ENCODE measurements at regions not wholly inside any gene's neighbourhood (a gene's known extent, or its start where the extent isn't known, plus 50 kb on each side); places are given as distances from the start of the nearest gene placed in this dataset.

DNA sequence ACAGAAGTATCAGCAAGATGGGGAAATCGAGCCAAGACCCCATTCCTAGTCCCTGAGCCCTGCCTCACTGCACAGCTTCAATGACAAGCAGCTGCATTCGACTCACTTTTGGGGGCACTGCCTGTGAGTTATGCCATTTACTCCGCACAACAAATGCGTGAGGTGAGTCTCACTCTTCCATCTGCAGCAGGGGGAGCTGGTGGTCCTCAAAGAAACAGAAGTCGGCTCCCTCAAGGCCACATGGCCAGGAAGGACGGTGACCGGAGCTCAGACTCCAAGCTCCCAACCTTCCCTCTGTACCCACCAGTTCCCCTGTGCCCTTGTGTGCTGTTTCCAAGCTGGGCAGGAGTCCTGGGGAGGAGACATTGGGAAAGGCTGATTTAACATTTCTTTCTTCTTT, 127.7 kb upstream of the IQSEC1 start:
- Histone ChIP-seq H3K4me1 (no peaks in the 10 kb centered on the region), H3K27ac (no peak overlapping the region), H3K36me3 (no peaks in the 10 kb centered on the region), H3K27me3 (peaks cover 13 to 75% of the 10 kb centered on the region in 2 donors), H3K4me3 (no peak overlapping the region), H3K9me3 (no peaks in the 10 kb centered on the region)
- ATAC-seq, result no peak
- intact Hi-C loops (cut with DNase I), result no loop called here
- TF ChIP-seq, protein P1, sequence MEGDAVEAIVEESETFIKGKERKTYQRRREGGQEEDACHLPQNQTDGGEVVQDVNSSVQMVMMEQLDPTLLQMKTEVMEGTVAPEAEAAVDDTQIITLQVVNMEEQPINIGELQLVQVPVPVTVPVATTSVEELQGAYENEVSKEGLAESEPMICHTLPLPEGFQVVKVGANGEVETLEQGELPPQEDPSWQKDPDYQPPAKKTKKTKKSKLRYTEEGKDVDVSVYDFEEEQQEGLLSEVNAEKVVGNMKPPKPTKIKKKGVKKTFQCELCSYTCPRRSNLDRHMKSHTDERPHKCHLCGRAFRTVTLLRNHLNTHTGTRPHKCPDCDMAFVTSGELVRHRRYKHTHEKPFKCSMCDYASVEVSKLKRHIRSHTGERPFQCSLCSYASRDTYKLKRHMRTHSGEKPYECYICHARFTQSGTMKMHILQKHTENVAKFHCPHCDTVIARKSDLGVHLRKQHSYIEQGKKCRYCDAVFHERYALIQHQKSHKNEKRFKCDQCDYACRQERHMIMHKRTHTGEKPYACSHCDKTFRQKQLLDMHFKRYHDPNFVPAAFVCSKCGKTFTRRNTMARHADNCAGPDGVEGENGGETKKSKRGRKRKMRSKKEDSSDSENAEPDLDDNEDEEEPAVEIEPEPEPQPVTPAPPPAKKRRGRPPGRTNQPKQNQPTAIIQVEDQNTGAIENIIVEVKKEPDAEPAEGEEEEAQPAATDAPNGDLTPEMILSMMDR (IDR thresholded peaks at IDR 0.05), result no peak
- peak in 1 of 4 donors; percentile 19 for DNase-seq

DNA sequence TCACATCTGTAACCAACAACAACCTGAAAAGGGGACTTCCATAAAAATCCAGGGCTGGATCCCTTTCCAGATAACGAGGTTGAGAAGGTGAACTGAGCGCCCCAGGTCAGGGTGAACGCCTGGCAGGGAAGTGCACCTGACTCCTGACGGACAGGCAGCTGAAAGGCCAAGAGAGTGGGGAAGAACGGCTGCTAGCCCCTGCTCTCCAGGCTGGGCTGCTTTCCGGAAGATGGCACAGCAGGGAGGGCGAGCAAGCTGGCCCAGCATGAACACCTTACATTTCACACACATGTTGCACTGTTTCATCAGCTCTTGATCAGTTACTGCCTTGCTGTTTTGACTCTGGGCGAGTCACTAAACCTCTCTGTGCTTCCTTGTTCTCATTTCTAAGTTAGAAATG, 127.2 kb upstream of the IQSEC1 start:
- peaks cover 13 to 70% of the 10 kb centered on the region in 2 donors for H3K27me3 ChIP-seq
- TF ChIP-seq, protein P1 (IDR thresholded peaks at IDR 0.05), result no peak

DNA sequence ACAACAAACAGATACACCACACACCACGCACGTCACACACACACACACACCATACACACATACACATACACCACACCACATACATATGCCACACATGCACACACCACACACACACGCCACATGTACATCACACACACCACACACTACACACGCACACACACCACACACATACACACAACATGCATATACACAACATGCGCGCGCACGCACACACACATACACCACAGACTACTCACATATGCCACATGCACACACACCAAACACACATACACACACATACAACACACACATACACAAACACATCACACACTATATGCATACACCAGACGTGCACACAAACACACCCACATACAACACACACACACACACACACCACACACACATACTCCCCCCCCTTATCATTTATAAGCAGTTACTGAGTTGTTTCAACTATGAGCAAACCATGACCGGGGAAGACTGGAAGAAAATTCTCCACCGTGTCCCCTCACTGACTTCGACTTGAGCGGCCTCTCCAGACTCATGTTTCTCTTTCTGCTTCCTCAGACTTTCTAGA, 126.7 kb upstream of the IQSEC1 start:
- peak in 1 of 4 donors; percentile 8 for DNase-seq
- ATAC-seq, result no peak
- Histone ChIP-seq H3K4me1 (no peaks in the 10 kb centered on the region), H3K4me3 (no peak overlapping the region), H3K9me3 (no peaks in the 10 kb centered on the region), H3K27me3 (peaks cover 13 to 65% of the 10 kb centered on the region in 2 donors), H3K36me3 (no peaks in the 10 kb centered on the region), H3K27ac (no peak overlapping the region)
- intact Hi-C loops (cut with DNase I), result no loop called here
- TF ChIP-seq, protein P1 (IDR thresholded peaks at IDR 0.05), result no peak

More for the DNA sequence above, 127.2 kb upstream of the IQSEC1 start:
- Histone ChIP-seq H3K4me1 (no peaks in the 10 kb centered on the region), H3K36me3 (no peaks in the 10 kb centered on the region), H3K27ac (no peak overlapping the region), H3K4me3 (no peak overlapping the region), H3K9me3 (no peaks in the 10 kb centered on the region)
- intact Hi-C loops (cut with DNase I), result no loop called here
- DNase-seq, result peak in 1 of 4 donors; percentile 34
- ATAC-seq, result no peak

DNA sequence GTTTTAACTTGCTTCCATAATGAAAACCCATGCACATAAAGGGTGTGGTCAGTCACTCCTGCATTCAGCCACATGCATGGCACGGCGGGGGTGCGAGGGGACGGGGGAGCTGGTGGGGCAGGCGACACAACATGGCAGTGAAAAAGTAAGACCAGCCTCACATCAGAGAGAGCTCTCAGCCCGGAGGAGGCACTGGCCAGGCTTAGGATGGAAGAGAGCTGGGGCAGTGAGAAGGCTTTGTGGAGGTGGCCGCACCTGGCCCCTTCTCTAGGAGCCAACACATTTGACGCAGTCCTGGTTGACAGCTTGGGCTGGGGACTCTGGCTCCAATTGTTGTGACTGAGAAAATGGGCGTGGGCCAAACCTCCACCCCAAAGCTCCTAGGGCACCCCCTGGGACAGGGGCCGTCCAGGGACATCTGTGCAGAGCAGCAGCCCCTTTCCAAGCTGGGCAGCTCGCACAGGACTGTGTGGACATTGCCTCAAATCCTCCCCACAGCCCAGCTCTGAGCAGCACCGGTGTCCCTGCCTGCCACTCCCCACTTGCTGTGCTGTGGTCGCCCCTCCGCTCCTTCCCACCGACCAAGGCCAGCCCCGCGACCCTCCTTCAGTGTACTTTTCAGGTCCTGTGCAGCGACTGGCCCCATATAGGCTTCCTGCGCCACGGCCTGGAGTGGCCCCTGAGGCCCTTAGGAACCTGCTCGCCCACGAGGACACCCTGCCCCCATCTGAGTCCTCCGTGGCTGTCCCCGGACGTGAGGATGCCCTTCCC, 126.0 kb upstream of the IQSEC1 start:
- H3K4me1 ChIP-seq, result no peaks in the 10 kb centered on the region
- H3K27me3 ChIP-seq, result peaks cover 6 to 62% of the 10 kb centered on the region in 2 donors
- TF ChIP-seq, protein P1 (IDR thresholded peaks at IDR 0.05), result no peak
- no peak overlapping the region for H3K4me3 ChIP-seq
- DNase-seq, result peak in 1 of 4 donors; percentile 69
- intact Hi-C loops (cut with DNase I), result no loop called here
- no peak overlapping the region for H3K27ac ChIP-seq
- H3K36me3 ChIP-seq, result no peaks in the 10 kb centered on the region
- no peaks in the 10 kb centered on the region for H3K9me3 ChIP-seq
- no peak for ATAC-seq

DNA sequence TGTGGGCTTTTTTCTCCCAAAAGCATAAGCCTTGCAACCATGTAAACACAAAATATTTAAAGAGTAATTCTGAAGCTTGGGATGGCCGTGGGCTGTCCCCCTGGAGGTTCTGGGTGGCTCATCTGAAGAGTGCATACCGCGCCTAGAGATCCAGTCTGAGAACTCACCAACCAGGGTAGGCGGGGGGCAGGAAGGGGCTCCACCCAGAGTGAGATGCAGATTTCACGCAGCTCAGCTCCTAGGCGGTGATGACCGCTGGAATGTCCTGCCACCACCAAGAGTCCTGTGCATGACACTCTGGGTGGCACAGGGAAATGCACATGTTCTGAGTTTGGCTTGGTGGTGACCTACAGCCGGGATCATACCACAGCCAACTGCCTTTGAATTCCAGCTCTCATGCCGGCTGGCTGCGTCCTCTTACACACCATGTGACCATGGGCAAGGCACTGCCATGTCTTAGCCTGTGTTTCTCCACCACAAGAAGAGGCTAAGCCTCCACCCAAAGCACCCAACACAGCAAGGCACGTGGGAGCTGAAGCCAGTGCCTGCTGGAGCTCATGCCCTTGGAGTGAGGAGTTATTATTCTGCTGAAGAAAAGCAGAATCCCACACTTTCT, 125.1 kb upstream of the IQSEC1 start:
- Histone ChIP-seq H3K36me3 (no peaks in the 10 kb centered on the region), H3K4me1 (no peaks in the 10 kb centered on the region), H3K27me3 (peaks cover 0 to 62% of the 10 kb centered on the region in 2 donors), H3K27ac (no peak overlapping the region), H3K4me3 (no peak overlapping the region), H3K9me3 (no peaks in the 10 kb centered on the region)
- intact Hi-C loops (cut with DNase I), result no loop called here
- ATAC-seq (no peak), DNase-seq (peak in 1 of 4 donors; percentile 28)
- TF ChIP-seq, protein P1 (IDR thresholded peaks at IDR 0.05), result no peak
